ENCODE measurements at regions not wholly inside any gene's neighbourhood (a gene's known extent, or its start where the extent isn't known, plus 50 kb on each side); places are given as distances from the start of the nearest gene placed in this dataset.

DNA sequence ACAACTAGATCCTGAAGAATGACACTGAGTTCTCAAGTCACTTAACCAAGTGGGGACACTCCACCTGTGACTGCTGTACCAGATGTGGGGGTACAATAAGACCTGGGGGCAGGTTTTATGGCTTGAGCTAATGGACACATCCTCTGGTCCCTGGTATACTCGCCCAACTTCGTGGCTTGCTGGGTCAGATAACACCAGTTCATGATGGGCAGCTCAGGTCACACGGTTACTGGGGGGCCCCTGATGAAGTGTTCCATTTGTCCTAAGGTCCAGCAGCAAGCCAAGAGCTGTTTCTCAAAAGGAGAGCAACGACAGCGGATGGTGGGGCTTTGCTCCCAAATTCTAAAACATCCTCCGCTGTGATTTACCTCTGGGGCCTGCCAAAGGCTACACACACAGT is 1368.4 kb downstream of the BRD1 start:
- Mint-ChIP-seq H3K27me3 (ENCODE audit: insufficient read depth, low read depth, poor library complexity) (peaks cover 2% of the 10 kb centered on the region), H3K4me1 (peaks cover 3% of the 10 kb centered on the region; the same call in 1 of the 3 replicates), H3K27ac (no peak overlapping the region), H3K9me3 (no peaks in the 10 kb centered on the region; the same call in 2 of the 3 replicates), H3K4me3 (no peak overlapping the region), H3K36me3 (ENCODE audit: low read depth) (no peaks in the 10 kb centered on the region)
- H2AFZ ChIP-seq: no peak overlapping the region
- TF ChIP-seq ZNF462 (CRISPR knock-in tag; IDR thresholded peaks at IDR 0.05): no peak
- no peak for TF ChIP-seq ZNF331 (CRISPR knock-in tag; IDR thresholded peaks at IDR 0.05; ENCODE audit: low read depth)
- TF ChIP-seq CTCF (conservative IDR thresholded peaks at IDR 0.05; ENCODE audit: low read depth in 2 of 2): no peak
- TF ChIP-seq NANOG (IDR thresholded peaks at IDR 0.05; ENCODE audit: borderline replicate concordance): no peak
- TF ChIP-seq ETS1 (IDR thresholded peaks at IDR 0.05): no peak
- TF ChIP-seq EZH2 (IDR thresholded peaks at IDR 0.05; ENCODE audit: low read depth, unreplicated experiment): no peak
- TF ChIP-seq CREB1 (CRISPR knock-in tag; IDR thresholded peaks at IDR 0.05; ENCODE audit: low read depth): no peak
- TF ChIP-seq EZH2phosphoT487 (IDR thresholded peaks at IDR 0.05; ENCODE audit: unreplicated experiment): no peak
- TF ChIP-seq POLR2AphosphoS5 (IDR thresholded peaks at IDR 0.05; ENCODE audit: low read depth): no peak
- TF ChIP-seq JUNB (IDR thresholded peaks at IDR 0.05; ENCODE audit: unreplicated experiment): no peak
- TF ChIP-seq REST (IDR thresholded peaks at IDR 0.05; ENCODE audit: unreplicated experiment): no peak
- TF ChIP-seq ZNF114 (CRISPR knock-in tag; IDR thresholded peaks at IDR 0.05): no peak
- no peak for TF ChIP-seq STAT1 (IDR thresholded peaks at IDR 0.05; ENCODE audit: unreplicated experiment)
- H3K27ac ChIP-seq (ENCODE audit: low read depth): no peak overlapping the region
- no peak overlapping the region for H3K4me3 ChIP-seq
- H3K4me2 ChIP-seq: no peak overlapping the region
- H3K79me2 ChIP-seq (replicated peaks; ENCODE audit: insufficient read depth): no peaks in the 10 kb centered on the region
- no peak for ATAC-seq
- no peak for DNase-seq (ENCODE audit: low spot score)
- no peaks in the 10 kb centered on the region for H3K4me1 ChIP-seq (ENCODE audit: insufficient read depth)
- no peaks in the 10 kb centered on the region for H4K20me1 ChIP-seq (replicated peaks; ENCODE audit: insufficient read depth)
- no peaks in the 10 kb centered on the region for H3F3A ChIP-seq (replicated peaks; ENCODE audit: low read depth)
- no peaks in the 10 kb centered on the region for H3K9me2 ChIP-seq (ENCODE audit: insufficient read depth)
- H3K36me3 ChIP-seq (ENCODE audit: insufficient read depth): no peaks in the 10 kb centered on the region; the same call in 1 of the 2 replicates
- H3K27me3 ChIP-seq (ENCODE audit: insufficient read depth): no peaks in the 10 kb centered on the region

Measured in GM23338 (cell line).